ENCODE measurements at regions not wholly inside any gene's neighbourhood (a gene's known extent, or its start where the extent isn't known, plus 50 kb on each side); places are given as distances from the start of the nearest gene placed in this dataset.

- Histone ChIP-seq H3K4me3 (no peak overlapping the region), H3K27ac (no peak overlapping the region)
- TF ChIP-seq, protein P1, sequence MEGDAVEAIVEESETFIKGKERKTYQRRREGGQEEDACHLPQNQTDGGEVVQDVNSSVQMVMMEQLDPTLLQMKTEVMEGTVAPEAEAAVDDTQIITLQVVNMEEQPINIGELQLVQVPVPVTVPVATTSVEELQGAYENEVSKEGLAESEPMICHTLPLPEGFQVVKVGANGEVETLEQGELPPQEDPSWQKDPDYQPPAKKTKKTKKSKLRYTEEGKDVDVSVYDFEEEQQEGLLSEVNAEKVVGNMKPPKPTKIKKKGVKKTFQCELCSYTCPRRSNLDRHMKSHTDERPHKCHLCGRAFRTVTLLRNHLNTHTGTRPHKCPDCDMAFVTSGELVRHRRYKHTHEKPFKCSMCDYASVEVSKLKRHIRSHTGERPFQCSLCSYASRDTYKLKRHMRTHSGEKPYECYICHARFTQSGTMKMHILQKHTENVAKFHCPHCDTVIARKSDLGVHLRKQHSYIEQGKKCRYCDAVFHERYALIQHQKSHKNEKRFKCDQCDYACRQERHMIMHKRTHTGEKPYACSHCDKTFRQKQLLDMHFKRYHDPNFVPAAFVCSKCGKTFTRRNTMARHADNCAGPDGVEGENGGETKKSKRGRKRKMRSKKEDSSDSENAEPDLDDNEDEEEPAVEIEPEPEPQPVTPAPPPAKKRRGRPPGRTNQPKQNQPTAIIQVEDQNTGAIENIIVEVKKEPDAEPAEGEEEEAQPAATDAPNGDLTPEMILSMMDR (IDR thresholded peaks at IDR 0.05), result no peak
- no peak for DNase-seq (ENCODE audit: low spot score)
These were observed 274.3 kb upstream of the HS3ST1 start for GRCh38 chr4:11702886-11703557.

DNA sequence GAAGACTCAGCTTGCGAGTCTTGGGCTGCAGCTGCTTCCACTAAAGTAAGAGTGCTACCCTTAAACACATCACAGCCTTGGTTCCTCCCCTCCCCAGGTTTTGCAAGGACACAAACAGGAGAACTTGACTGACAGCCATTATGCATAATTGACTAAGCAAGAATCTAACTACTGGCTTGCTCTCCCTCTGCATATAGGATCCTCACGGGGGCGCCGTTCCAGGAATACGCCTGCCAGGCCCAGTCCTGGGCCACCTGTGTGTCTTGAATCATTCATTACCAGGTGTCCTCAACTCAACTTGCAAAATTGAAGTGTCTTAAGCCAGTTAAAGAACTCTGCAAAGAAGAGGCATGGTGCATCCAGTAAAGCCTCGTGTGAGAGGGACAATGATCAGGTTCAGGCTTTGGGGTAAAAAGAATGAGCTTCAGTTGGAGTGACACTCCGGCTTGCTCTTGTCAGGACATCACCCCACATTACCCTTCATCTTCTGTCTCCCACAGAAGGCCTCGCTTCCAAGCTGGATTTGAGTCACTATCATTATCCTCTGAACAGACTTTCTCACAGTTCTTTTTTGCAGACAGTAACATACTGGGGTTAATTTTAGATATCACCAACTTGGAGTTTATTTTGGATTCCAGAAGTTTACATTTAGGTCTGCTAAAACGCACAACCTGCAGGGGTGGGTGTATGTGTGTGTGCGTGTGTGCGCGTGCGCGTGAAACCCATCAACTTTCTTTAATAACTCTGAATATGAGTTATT lies 273.5 kb upstream of the HS3ST1 start:
- no peak for DNase-seq (ENCODE audit: low spot score)
- Histone ChIP-seq H3K4me3 (no peak overlapping the region), H3K27ac (no peak overlapping the region)
- TF ChIP-seq, protein P1 (IDR thresholded peaks at IDR 0.05), result no peak

DNA sequence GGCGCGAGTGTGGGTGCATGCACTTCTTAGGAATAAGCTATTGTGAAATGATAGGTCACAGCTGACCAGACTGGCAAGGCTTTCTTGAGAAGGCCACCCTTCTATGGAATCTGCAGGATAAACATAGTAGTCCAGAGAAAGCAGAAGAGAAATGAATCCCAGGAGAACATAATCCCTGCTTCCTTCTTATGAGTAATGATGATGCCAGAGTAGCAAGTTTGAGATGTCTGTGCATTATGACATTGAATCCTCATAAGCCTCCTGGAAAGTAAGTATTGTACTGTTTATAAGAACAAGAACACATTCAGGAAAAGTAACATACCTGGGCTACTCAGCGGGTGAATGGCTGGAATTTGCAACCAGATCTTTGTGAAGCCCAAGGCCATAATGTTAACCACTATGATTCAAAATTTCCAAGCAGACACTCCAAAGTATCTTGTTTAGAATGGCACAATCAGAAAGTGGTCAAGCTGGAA lies 272.1 kb upstream of the HS3ST1 start:
- H3K4me3 ChIP-seq, result no peak overlapping the region
- DNase-seq (ENCODE audit: low spot score), result no peak
- H3K27ac ChIP-seq, result no peak overlapping the region
- TF ChIP-seq, protein P1 (IDR thresholded peaks at IDR 0.05), result no peak

- no peak for DNase-seq (ENCODE audit: low spot score)
- Histone ChIP-seq H3K27ac (peak overlapping the region in 1 of 2 donors; percentile 16), H3K4me3 (no peak overlapping the region)
- TF ChIP-seq, protein P1 (IDR thresholded peaks at IDR 0.05), result no peak
These were observed 270.3 kb upstream of the HS3ST1 start for GRCh38 chr4:11698846-11699590.

DNA sequence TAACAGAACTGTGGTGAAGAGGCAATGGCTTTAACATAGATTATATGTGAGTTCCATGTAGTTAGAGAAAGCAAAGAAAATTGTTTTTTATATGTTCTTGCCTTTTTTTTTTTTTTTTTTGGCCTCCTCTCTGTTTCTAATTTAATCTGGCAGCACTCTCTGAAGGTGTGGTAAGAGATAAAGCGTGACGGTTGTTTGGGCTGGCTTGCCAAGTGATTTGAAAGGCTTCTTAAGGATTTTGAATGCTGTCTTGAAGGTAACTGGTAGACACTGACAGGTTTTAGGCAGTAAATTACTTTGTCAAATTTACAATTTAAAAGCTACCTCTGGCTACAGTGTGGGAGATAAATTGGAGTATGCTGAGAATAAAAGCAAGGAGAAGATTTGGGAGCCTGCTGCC lies 269.3 kb upstream of the HS3ST1 start:
- TF ChIP-seq, protein P1 (IDR thresholded peaks at IDR 0.05), result no peak
- Histone ChIP-seq H3K4me3 (no peak overlapping the region), H3K27ac (no peak overlapping the region)
- DNase-seq (ENCODE audit: low spot score), result no peak

GRCh38 chr4:11693693-11694092 lies 265.0 kb upstream of the HS3ST1 start:
- Histone ChIP-seq H3K27ac (no peak overlapping the region), H3K4me3 (no peak overlapping the region)
- TF ChIP-seq, protein P1 (IDR thresholded peaks at IDR 0.05), result no peak
- no peak for DNase-seq (ENCODE audit: low spot score)
